ENCODE measurements at regions not wholly inside any gene's neighbourhood (a gene's known extent, or its start where the extent isn't known, plus 50 kb on each side); places are given as distances from the start of the nearest gene placed in this dataset.
"Not testable (repeated sequence)": the region's sequence is repeated elsewhere in the genome, so short reads cannot be mapped to it uniquely, and the experiment has no call there.

GRCh38 chr17:52846767-52847166 is 688.3 kb upstream of the CA10 start:
- TF ChIP-seq EP300, CTCF, POLR2A, POLR2AphosphoS5 (IDR thresholded peaks at IDR 0.05): not testable (repeated sequence)

All from stomach (tissue), 4 donors.